T-helper 2 cell treated with Interferon-gamma antibody and Interleukin-4, amounts not matched to agents 100 ng/mL and 5 ng/mL, for 36 hours (primary cell): ENCODE measurements at regions not wholly inside any gene's neighbourhood (a gene's known extent, or its start where the extent isn't known, plus 50 kb on each side); places are given as distances from the start of the nearest gene placed in this dataset.

Experiments used
- intact Hi-C: fragments of 100-400 bp; cut with micrococcal nuclease; formaldehyde crosslinking; loops from one replicate; pipeline ENCODE4 v1.15.1; 2023

- intact Hi-C loops, result no loop called here
These were observed 200.5 kb upstream of the KIAA1217 start for GRCh38 chr10:24008164-24009091.

DNA sequence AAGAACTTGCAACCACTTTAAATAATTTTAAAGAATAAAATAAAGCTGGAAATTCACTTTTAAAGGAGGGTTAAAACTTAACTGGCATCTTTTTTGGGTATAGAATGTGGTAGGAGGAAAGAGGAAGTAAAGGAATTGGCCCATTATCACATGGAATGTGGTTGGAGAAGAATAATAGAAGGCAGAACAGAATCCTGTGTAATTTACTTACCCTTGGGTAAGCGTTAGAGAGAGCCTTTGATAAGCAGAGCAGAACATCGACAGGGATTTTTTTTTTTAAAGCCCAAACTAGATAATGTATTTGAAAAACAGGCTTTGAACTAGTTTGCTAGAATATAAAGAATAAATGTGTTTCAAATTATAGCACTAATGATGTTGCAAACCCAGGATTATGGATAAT is 199.8 kb upstream of the KIAA1217 start:
- intact Hi-C loops, result no loop called here

GRCh38 chr10:24009736-24010135 is 199.2 kb upstream of the KIAA1217 start:
- intact Hi-C loops, result no loop called here

GRCh38 chr10:24010436-24010970 is 198.4 kb upstream of the KIAA1217 start:
- intact Hi-C loops, result no loop called here

- intact Hi-C loops, result no loop called here
These were observed 196.6 kb upstream of the KIAA1217 start for GRCh38 chr10:24012249-24012803.

DNA sequence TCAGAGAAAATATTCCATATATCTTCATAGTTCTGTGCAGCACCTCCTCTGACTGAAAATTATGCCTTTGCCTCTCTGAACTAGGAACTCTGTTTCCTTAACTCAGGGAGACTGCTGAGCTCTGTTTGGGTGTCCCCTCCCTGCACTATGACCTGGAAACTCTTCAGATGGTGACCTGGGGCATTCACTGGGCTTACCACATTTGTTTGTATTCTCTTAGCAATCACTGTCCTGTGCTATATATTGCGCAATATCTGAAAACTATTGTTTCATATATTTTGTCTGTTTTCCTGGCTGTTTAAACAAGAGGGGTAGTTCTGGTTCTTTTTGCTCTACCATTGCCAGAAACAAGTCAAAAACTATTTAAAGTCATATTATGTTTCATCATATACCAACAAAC is 181.8 kb upstream of the KIAA1217 start:
- intact Hi-C loops, result no loop called here

DNA sequence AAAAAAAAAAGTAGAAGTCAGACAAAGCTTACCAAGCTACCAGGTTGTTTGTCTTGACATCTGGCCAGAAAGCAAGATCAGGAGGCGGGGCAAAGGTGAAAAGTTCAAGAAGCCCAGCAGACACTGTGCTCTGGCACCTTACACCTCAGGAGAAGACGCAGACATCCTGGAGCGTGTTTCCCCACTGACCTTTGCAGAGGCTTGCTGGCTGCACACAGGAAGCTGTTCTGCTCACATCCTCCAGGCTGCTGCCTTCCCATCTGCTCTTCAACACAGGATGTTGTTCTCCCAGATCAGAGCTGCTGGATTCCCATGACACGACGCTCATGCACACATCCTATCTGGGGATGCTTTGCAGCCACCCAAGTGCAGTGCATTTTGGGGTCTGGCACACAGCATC is 174.4 kb upstream of the KIAA1217 start:
- intact Hi-C loops, result no loop called here

DNA sequence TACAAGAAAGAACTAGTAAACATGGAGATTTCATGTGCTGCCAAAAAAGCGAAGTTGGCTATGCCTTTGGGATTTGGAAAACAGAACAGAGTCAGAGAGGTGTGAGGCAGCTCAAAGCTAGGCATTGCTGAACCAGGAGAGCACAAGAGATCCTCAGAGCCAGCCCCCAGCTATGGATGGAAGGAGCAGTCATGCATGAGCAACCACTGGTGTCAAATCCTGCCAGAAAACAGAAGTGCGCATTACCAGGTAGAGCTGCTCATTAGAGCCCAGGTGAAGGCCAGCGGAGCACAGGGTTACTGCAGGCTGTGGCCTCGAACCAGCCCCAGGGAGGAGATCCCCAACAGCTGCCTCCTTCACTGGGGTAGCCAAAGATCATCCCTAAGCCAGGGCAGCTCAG is 173.2 kb upstream of the KIAA1217 start:
- intact Hi-C loops, result no loop called here

- intact Hi-C loops, result no loop called here
These were observed 169.6 kb upstream of the KIAA1217 start for GRCh38 chr10:24039315-24039714.

DNA sequence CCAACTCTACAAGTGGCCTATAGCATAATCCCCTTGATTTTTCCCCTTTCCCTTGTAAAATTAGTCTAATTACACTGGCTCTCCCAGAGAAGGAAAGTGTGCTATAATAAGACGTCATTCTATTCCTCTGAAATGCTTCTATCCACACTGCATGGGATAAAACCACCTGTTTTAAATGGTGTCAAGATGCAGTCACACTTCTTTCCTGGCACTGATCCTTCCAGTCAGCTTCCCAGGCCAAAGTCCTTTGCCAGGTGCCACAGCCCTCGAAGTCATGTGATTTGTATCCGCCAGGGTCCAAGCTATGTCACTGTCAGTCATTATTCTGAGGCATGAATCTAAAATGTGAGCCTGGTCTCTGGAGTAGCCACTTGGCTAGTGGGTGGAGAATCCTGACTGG is 169.0 kb upstream of the KIAA1217 start:
- intact Hi-C loops, result no loop called here

- intact Hi-C loops, result no loop called here
These were observed 167.9 kb upstream of the KIAA1217 start for GRCh38 chr10:24041034-24041433.

DNA sequence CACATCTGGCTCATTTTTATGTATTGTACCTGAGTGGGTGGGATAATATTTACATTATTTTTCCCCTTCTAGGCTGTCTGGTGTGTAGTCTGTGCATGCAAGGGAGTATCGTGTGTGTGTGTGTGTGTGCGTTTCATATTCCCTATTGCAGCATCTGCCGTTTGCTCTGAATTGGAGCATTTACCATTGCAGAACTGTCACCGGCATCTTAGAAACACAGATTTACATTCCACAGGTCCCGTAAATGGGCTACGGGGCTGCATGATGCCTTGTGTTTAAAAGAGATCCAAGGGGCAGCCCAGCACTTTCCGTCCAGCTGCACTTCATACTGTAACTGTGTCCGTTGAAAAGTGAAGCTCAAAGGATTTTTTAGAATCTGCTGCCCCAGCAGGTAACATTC is 167.1 kb upstream of the KIAA1217 start:
- intact Hi-C loops, result no loop called here

DNA sequence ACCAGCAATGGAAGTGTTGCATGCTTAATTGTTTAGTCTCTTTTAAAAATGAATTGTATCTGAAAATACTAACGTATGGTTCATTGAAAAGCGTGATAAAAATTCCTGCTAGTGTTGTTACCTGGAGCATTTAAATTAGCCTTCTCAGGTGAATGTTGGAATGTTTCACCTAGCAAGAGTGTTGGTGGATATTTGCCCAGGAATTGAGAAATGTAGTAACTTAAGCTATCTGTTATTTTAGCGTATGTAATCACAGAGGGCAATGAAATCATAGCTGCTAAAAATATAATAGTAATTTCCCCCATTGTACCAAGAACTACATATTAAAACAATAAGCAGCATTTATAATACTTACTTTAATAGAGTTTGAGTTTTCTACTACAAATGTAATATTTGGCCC is 166.1 kb upstream of the KIAA1217 start:
- intact Hi-C loops, result no loop called here

DNA sequence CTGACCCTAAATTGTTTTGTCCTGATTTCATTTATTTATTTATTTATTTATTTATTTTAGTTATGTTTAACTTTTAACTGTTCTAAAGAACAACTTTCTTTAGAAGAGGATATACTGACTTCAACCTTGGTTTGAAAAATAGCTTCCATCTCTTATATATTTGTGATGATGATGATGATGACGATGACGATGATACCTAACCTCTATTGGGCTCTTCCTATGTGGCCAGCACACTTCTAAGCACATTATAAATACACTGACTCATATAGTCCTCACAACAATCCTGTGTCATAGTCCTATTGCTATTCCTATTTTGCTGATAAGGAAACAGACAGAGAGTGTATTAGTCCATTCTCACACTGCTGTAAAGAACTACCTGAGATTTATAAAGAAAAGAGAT is 162.9 kb upstream of the KIAA1217 start:
- intact Hi-C loops, result no loop called here

DNA sequence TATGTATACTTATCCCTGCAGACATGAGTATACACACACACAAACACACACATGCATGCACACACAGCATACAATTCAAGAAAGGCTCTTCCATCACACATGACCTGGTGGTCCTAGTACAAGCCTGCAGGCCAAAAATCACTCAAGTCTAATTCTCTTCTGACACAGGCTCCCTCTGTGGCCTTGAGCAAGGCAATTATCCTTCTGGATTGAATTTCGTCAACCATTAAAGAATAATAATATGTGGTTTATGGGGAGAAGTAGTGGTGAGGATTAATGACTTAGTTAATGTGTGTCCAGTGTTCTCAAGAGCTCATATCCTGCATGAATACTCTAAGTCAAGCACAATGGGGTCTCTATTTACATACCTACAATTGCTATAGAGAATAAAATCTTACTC is 161.8 kb upstream of the KIAA1217 start:
- intact Hi-C loops, result no loop called here

- intact Hi-C loops, result no loop called here
These were observed 154.5 kb upstream of the KIAA1217 start for GRCh38 chr10:24054421-24054820.

DNA sequence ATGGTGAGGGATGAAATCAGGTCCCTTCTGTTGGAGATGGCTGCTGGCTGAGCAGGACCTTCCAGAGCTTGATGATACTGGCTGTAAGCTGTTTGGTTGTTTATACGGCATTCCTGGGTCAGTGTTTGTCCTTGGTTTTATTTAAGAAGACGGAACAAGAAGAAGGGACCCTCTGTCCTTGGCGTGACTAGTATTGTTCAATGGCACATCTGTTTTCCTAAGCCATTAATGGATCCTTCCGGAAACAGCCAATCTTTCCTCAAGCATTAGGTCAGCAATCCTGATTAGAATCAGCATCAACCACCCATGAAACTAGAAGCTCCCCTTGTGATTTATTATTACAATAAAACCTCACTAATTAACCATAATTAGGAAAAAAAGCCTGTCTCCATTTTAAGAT is 128.7 kb upstream of the KIAA1217 start:
- intact Hi-C loops, result no loop called here

- intact Hi-C loops, result no loop called here
These were observed 122.4 kb upstream of the KIAA1217 start for GRCh38 chr10:24086296-24087086.

DNA sequence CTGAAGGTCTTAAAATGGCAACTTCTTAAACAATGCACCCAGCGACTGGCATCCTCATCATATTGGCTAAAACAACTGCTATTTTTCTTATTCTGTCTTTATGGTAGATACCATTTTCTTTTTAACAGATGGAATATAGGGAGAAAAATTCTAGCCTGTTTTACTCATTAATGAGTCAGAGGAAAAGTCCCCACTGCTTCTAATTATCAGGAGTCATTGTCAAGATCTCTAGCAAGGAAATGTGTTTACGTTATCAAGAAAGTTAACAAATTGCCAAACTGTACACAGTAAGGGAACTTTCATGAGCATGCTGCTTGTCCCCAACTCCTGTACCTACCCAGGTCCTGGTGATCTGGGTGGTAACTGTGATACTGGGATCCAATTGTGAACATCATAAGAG is 117.7 kb upstream of the KIAA1217 start:
- intact Hi-C loops, result no loop called here

GRCh38 chr10:24096281-24096680 is 112.7 kb upstream of the KIAA1217 start:
- intact Hi-C loops, result no loop called here

DNA sequence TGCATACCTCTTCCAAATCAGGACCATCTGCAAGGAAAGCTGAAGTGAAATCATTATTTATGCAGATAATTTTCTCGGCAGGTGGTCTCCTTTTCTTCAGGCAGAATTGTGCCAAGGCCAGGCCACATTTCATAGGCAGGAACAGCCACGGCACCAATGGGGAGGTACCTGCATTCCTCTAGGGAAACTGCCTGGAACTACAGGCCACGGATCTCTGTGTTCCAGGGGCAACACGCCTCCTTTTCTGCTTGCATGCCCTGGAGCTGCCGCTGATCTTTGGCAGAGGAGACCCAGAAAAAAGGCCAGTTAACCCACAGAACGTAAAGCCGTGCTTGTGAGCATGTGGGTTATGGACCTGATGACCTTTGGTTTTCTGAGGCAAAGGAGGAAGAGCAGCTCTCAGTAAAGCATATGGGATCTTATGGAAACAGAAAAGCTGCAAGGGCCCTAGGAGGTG is 111.2 kb upstream of the KIAA1217 start:
- intact Hi-C loops, result no loop called here

GRCh38 chr10:24104895-24105294 is 104.0 kb upstream of the KIAA1217 start:
- intact Hi-C loops, result no loop called here
